WTC11 (cell line): ENCODE measurements at regions not wholly inside any gene's neighbourhood (a gene's known extent, or its start where the extent isn't known, plus 50 kb on each side); places are given as distances from the start of the nearest gene placed in this dataset.

Experiments used
- ATAC-seq: fragments of 200-7000 bp; cut with Tn5 transposase; 2 replicates; pipeline ENCODE4 v1.10.0; 2021; ENCODE audit warnings: mild to moderate bottlenecking, moderate library complexity
- CTCF ChIA-PET: fragments of 300-600 bp; sonication (Branson Sonifier 250); formaldehyde crosslinking; loops from one replicate; lab custom pipeline; 2021; ENCODE audit warnings: antibody characterized with exemption; lab: Charles Lee
- POLR2A ChIA-PET: fragments of 350-600 bp; sonication (Branson Sonifier 250); formaldehyde crosslinking; loops from one replicate; lab custom pipeline; 2021; ENCODE audit warnings: antibody characterized with exemption; lab: Charles Lee
- DNase-seq: peaks from one replicate; pipeline ENCODE4 v3.0.0; 2021; ENCODE audit warnings: low spot score
- H3K27ac Mint-ChIP-seq: 2 replicates; pipeline ENCODE4 v1.8.0; 2021; ENCODE audit warnings: mixed read lengths
- H3K27me3 Mint-ChIP-seq: 2 replicates; pipeline ENCODE4 v1.8.0; 2021; ENCODE audit warnings: low read depth, mild to moderate bottlenecking, moderate library complexity, mixed read lengths
- H3K36me3 Mint-ChIP-seq: 2 replicates; pipeline ENCODE4 v1.8.0; 2021; ENCODE audit warnings: mixed read lengths
- H3K4me1 Mint-ChIP-seq: 2 replicates; pipeline ENCODE4 v1.8.0; 2022; ENCODE audit warnings: mixed read lengths
- H3K4me3 Mint-ChIP-seq: 2 replicates; pipeline ENCODE4 v1.8.0; 2021; ENCODE audit warnings: mild to moderate bottlenecking, moderate library complexity, mixed read lengths
- H3K9me3 Mint-ChIP-seq: 2 replicates; pipeline ENCODE4 v1.8.0; 2021; ENCODE audit warnings: mixed read lengths
- ATF6 ChIP-seq: sonication (generic); formaldehyde crosslinking; IDR thresholded peaks from 2 replicates; pipeline ENCODE4 v1.8.1; 2023; ENCODE audit warnings: mild to moderate bottlenecking, missing genetic modification reagents
- CBFB ChIP-seq: sonication (generic); formaldehyde crosslinking; IDR thresholded peaks from 2 replicates; pipeline ENCODE4 v1.8.1; 2022; ENCODE audit warnings: mild to moderate bottlenecking, low read depth, missing genetic modification reagents
- CDX4 ChIP-seq: fragments of 250-450 bp; sonication (Bioruptor Pico); IDR thresholded peaks from 2 replicates; pipeline ENCODE4 v1.9.0; 2021; ENCODE audit warnings: moderate library complexity, mild to moderate bottlenecking, inconsistent platforms, borderline replicate concordance
- FOXP4 ChIP-seq: sonication (generic); formaldehyde crosslinking; IDR thresholded peaks from 2 replicates; pipeline ENCODE4 v1.8.0; 2022; ENCODE audit warnings: mild to moderate bottlenecking, missing genetic modification reagents
- HMGA2 ChIP-seq: fragments of 250-450 bp; sonication (Bioruptor Pico); IDR thresholded peaks from 2 replicates; pipeline ENCODE4 v1.4.0; 2021; ENCODE audit warnings: mild to moderate bottlenecking, moderate library complexity
- JUN ChIP-seq: sonication (generic); formaldehyde crosslinking; IDR thresholded peaks from 2 replicates; pipeline ENCODE4 v1.8.0; 2023; ENCODE audit warnings: mild to moderate bottlenecking, missing genetic modification reagents
- MXD4 ChIP-seq: fragments of 250-450 bp; sonication (Bioruptor Pico); IDR thresholded peaks from 2 replicates; pipeline ENCODE4 v1.8.0; 2021; ENCODE audit warnings: mild to moderate bottlenecking, moderate library complexity, borderline replicate concordance
- NFE2L1 ChIP-seq: sonication (generic); formaldehyde crosslinking; IDR thresholded peaks from 2 replicates; pipeline ENCODE4 v1.8.1; 2023; ENCODE audit warnings: missing genetic modification reagents
- PREB ChIP-seq: sonication (generic); formaldehyde crosslinking; IDR thresholded peaks from 2 replicates; pipeline ENCODE4 v1.8.1; 2022; ENCODE audit warnings: mild to moderate bottlenecking, missing genetic modification reagents, moderate library complexity, borderline replicate concordance
- SMAD3 ChIP-seq: sonication (generic); formaldehyde crosslinking; IDR thresholded peaks from 2 replicates; pipeline ENCODE4 v1.8.0; 2022; ENCODE audit warnings: missing genetic modification reagents, mild to moderate bottlenecking, borderline replicate concordance
- SOX15 ChIP-seq: fragments of 250-450 bp; sonication (Bioruptor Pico); IDR thresholded peaks from 2 replicates; pipeline ENCODE4 v1.9.0; 2021; ENCODE audit warnings: mild to moderate bottlenecking
- STAT6 ChIP-seq: sonication (generic); formaldehyde crosslinking; conservative IDR thresholded peaks from 2 replicates; pipeline ENCODE4 v1.8.1; 2023; ENCODE audit warnings: mild to moderate bottlenecking, low read depth, missing genetic modification reagents, moderate library complexity
- ZBTB43 ChIP-seq: sonication (generic); formaldehyde crosslinking; IDR thresholded peaks from 2 replicates; pipeline ENCODE4 v1.8.1; 2023; ENCODE audit warnings: mild to moderate bottlenecking, missing genetic modification reagents
- ZMAT4 ChIP-seq: fragments of 250-450 bp; sonication (Bioruptor Pico); IDR thresholded peaks from 2 replicates; pipeline ENCODE4 v1.9.0; 2021; ENCODE audit warnings: mild to moderate bottlenecking
- ZNF121 ChIP-seq: sonication (generic); formaldehyde crosslinking; IDR thresholded peaks from 2 replicates; pipeline ENCODE4 v1.8.0; 2023; ENCODE audit warnings: missing genetic modification reagents

GRCh38 chr1:170271430-170272161, 125.8 kb downstream of the NTMT2 start:
- no peak for TF ChIP-seq PREB (CRISPR knock-in tag)
- TF ChIP-seq JUN (CRISPR knock-in tag), result no peak
- TF ChIP-seq NFE2L1 (CRISPR knock-in tag), result no peak
- TF ChIP-seq, all 79 proteins: peak for 0
- Mint-ChIP-seq H3K4me1 (peaks cover 9% of the 10 kb centered on the region), H3K27ac (no peak overlapping the region), H3K36me3 (no peaks in the 10 kb centered on the region), H3K9me3 (0 out of 2 replicates have a peak, but pooled peaks cover 3% of the 10 kb centered on the region), H3K4me3 (no peak overlapping the region), H3K27me3 (no peaks in the 10 kb centered on the region)
- ATAC-seq (no peak), DNase-seq (no peak)
- ChIA-PET POLR2A (no interaction called here), CTCF (no interaction called here)

GRCh38 chr1:170273291-170274130, 127.8 kb downstream of the NTMT2 start:
- no peaks in the 10 kb centered on the region for H3K9me3 Mint-ChIP-seq
- ChIA-PET CTCF (no interaction called here), POLR2A (no interaction called here)
- TF ChIP-seq STAT6 (no peak), MXD4 (CRISPR knock-in tag) (no peak), SMAD3 (no peak), ATF6 (no peak), CBFB (CRISPR knock-in tag) (no peak), ZBTB43 (CRISPR knock-in tag) (no peak)
- H3K4me3 Mint-ChIP-seq, result no peak overlapping the region
- DNase-seq (no peak), ATAC-seq (no peak)
- peaks cover 9% of the 10 kb centered on the region for H3K4me1 Mint-ChIP-seq
- H3K36me3 Mint-ChIP-seq, result no peaks in the 10 kb centered on the region
- H3K27me3 Mint-ChIP-seq, result no peaks in the 10 kb centered on the region
- no peak overlapping the region for H3K27ac Mint-ChIP-seq

- Mint-ChIP-seq H3K36me3 (no peaks in the 10 kb centered on the region), H3K9me3 (no peaks in the 10 kb centered on the region)
- TF ChIP-seq FOXP4 (CRISPR knock-in tag) (no peak), HMGA2 (CRISPR knock-in tag) (no peak), ATF6 (no peak), ZNF121 (CRISPR knock-in tag) (no peak), SOX15 (CRISPR knock-in tag) (no peak), ZMAT4 (CRISPR knock-in tag) (no peak), CDX4 (CRISPR knock-in tag) (no peak)
These were observed 128.4 kb downstream of the NTMT2 start for GRCh38 chr1:170274131-170274501.

More at GRCh38 chr1:170274131-170274501, 128.4 kb downstream of the NTMT2 start:
- Mint-ChIP-seq H3K27ac (no peak overlapping the region), H3K4me3 (no peak overlapping the region), H3K4me1 (peaks cover 9% of the 10 kb centered on the region), H3K27me3 (no peaks in the 10 kb centered on the region; the same call in 1 of the 2 replicates)
- ChIA-PET POLR2A (no interaction called here), CTCF (no interaction called here)
- ATAC-seq (no peak), DNase-seq (no peak)
